HG02938 (cell line): ENCODE measurements at regions not wholly inside any gene's neighbourhood (a gene's known extent, or its start where the extent isn't known, plus 50 kb on each side); places are given as distances from the start of the nearest gene placed in this dataset.
"Not testable (repeated sequence)": the region's sequence is repeated elsewhere in the genome, so short reads cannot be mapped to it uniquely, and the experiment has no call there.

ENCODE experiments used
- ATAC-seq: cut with Tn5 transposase; IDR thresholded peaks from one replicate; pipeline ENCODE4 v1.9.1; 2021; ENCODE audit warnings: mild to moderate bottlenecking, moderate library complexity; ENCODE audit not compliant: unreplicated experiment

GRCh38 chr7:66413379-66414114 lies 208.4 kb downstream of the TPST1 start:
- ATAC-seq = no peak

- ATAC-seq = no peak
Measured at GRCh38 chr7:66415659-66416265, 210.6 kb downstream of the TPST1 start.

GRCh38 chr7:66418537-66418936 lies 210.1 kb upstream of the KCTD7 start:
- no peak for ATAC-seq

- no peak for ATAC-seq
Measured at GRCh38 chr7:66419210-66419609, 209.5 kb upstream of the KCTD7 start.

GRCh38 chr7:66421830-66422475 lies 206.7 kb upstream of the KCTD7 start:
- no peak for ATAC-seq

- no peak for ATAC-seq
Measured at GRCh38 chr7:66423729-66424128, 205.0 kb upstream of the KCTD7 start.

GRCh38 chr7:66426332-66426731 lies 202.3 kb upstream of the KCTD7 start:
- no peak for ATAC-seq

- ATAC-seq = no peak
Measured at GRCh38 chr7:66426996-66427395, 201.7 kb upstream of the KCTD7 start.

- no peak for ATAC-seq
Measured at GRCh38 chr7:66427956-66428355, 200.7 kb upstream of the KCTD7 start.

GRCh38 chr7:66429498-66430163 lies 199.1 kb upstream of the KCTD7 start:
- no peak for ATAC-seq

GRCh38 chr7:66430164-66430545 lies 198.5 kb upstream of the KCTD7 start:
- no peak for ATAC-seq

GRCh38 chr7:66438703-66439405 lies 189.8 kb upstream of the KCTD7 start:
- ATAC-seq = not testable (repeated sequence)

- no peak for ATAC-seq
Measured at GRCh38 chr7:66442385-66442784, 186.3 kb upstream of the KCTD7 start.

- no peak for ATAC-seq
Measured at GRCh38 chr7:66443946-66444345, 184.7 kb upstream of the KCTD7 start.

- not testable (repeated sequence) for ATAC-seq
Measured at GRCh38 chr7:66447007-66447406, 181.7 kb upstream of the KCTD7 start.

- not testable (repeated sequence) for ATAC-seq
Measured at GRCh38 chr7:66450814-66451213, 177.9 kb upstream of the KCTD7 start.

GRCh38 chr7:66451713-66452112 lies 177.0 kb upstream of the KCTD7 start:
- not testable (repeated sequence) for ATAC-seq

GRCh38 chr7:66452165-66452564 lies 176.5 kb upstream of the KCTD7 start:
- ATAC-seq = no peak

GRCh38 chr7:66453340-66453739 lies 175.3 kb upstream of the KCTD7 start:
- no peak for ATAC-seq

GRCh38 chr7:66454600-66455225 lies 174.0 kb upstream of the KCTD7 start:
- no peak for ATAC-seq

GRCh38 chr7:66455432-66455831 lies 173.2 kb upstream of the KCTD7 start:
- ATAC-seq = not testable (repeated sequence)
